ENCODE measurements at regions not wholly inside any gene's neighbourhood (a gene's known extent, or its start where the extent isn't known, plus 50 kb on each side); places are given as distances from the start of the nearest gene placed in this dataset.
"Not testable (repeated sequence)": the region's sequence is repeated elsewhere in the genome, so short reads cannot be mapped to it uniquely, and the experiment has no call there.

DNA sequence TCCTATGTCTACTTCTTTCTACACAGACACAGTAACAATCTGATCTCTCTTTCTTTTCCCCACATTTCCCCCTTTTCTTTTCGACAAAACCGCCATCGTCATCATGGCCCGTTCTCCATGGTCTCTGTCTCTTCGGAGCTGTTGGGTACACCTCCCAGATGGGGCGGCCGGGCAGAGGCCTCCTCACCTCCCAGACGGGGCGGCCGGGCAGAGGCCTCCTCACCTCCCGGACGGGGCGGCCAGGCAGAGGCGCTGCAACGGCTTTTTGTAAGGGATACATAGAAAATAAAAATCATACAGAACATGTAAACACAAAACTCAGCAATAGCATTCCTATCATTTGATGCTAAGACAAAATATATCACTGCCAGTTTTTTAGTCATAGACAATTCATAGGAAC lies 57.2 kb upstream of the USP25 start:
- DNase-seq (ENCODE audit: low spot score) = not testable (repeated sequence)

DNA sequence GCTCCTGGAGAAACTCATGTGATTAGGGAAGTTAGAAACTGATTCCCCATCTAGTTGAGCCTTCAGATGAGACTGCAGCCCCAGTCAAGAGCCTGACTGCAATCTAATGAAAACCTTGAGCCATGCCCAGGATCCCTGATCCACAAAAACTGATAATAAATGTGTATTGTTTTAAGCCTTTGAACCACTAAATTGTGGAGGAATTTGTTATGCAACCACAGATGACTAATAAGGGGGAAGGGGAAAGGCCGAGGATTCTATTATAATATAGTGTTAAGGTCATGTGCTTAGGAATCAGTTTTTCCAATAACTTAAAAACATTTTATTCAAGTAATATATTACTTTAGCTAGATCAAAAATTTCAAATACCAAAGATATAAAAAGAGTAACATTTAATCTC lies 52.8 kb upstream of the USP25 start:
- DNase-seq (ENCODE audit: low spot score) = no peak

GRCh38 chr21:15679630-15680029 lies 50.2 kb upstream of the USP25 start:
- DNase-seq (ENCODE audit: low spot score) = no peak
